Naive thymus-derived CD4-positive, alpha-beta T cell (primary cell): ENCODE measurements at regions not wholly inside any gene's neighbourhood (a gene's known extent, or its start where the extent isn't known, plus 50 kb on each side); places are given as distances from the start of the nearest gene placed in this dataset.

Source experiments
- ATAC-seq: fragments of 150-1000 bp; cut with Tn5 transposase; 2 replicates; pipeline ENCODE4 v1.10.0; 2021; ENCODE audit warnings: mild to moderate bottlenecking, moderate library complexity
- CTCF ChIA-PET: fragments of 350-600 bp; sonication (Branson Sonifier 250); formaldehyde crosslinking; loops from one replicate; lab custom pipeline; 2021; ENCODE audit warnings: antibody characterized with exemption; lab: Charles Lee
- POLR2A ChIA-PET: fragments of 350-600 bp; sonication (Branson Sonifier 250); formaldehyde crosslinking; loops from one replicate; lab custom pipeline; 2021; ENCODE audit warnings: antibody characterized with exemption, inconsistent platforms; lab: Charles Lee
- DNase-seq, 9 donors: peaks; one replicate each; pipeline versions ENCODE4 v3.0.0 to v3.0.0-alpha.2; 2020 to 2022; ENCODE audit warnings: mixed read lengths in 1 of 9
- H3K27ac ChIP-seq: one replicate; pipeline ENCODE4 v1.7.0; 2013; ENCODE audit warnings: mild to moderate bottlenecking, low read depth, low read length, moderate library complexity
- H3K27me3 ChIP-seq, 2 donors: one replicate each; pipeline ENCODE4 v1.7.0; 2013; ENCODE audit warnings: low read length in 2 of 2, mild to moderate bottlenecking in 2 of 2, moderate library complexity in 2 of 2; ENCODE audit not compliant: control insufficient read depth in 2 of 2, insufficient read depth in 2 of 2
- H3K36me3 ChIP-seq, 3 experiments: 1 replicate in 2 of 3; 2 replicates in 1 of 3; pipeline ENCODE4 v1.7.0; 2013; ENCODE audit warnings: low read length in 3 of 3, mild to moderate bottlenecking in 3 of 3, moderate library complexity in 1 of 3; ENCODE audit not compliant: insufficient read depth in 3 of 3, control insufficient read depth in 2 of 3
- H3K4me1 ChIP-seq, 2 donors: one replicate each; pipeline ENCODE4 v1.7.0; 2013; ENCODE audit warnings: low read length in 2 of 2, mild to moderate bottlenecking in 2 of 2, moderate library complexity in 1 of 2; ENCODE audit not compliant: control insufficient read depth in 2 of 2, insufficient read depth in 2 of 2
- H3K4me3 ChIP-seq: 2 replicates; pipeline ENCODE4 v1.7.0; 2013; ENCODE audit warnings: mild to moderate bottlenecking, low read length
- H3K9me3 ChIP-seq, 3 experiments: 1 replicate in 2 of 3; 2 replicates in 1 of 3; pipeline ENCODE4 v1.7.0; 2013; ENCODE audit warnings: low read length in 3 of 3; ENCODE audit not compliant: control insufficient read depth in 2 of 3
- H3K27ac Mint-ChIP-seq, 9 donors: one replicate each; pipeline ENCODE4 v1.8.0; 2020 to 2022; ENCODE audit warnings: mixed read lengths in 9 of 9, mild to moderate bottlenecking in 8 of 9, moderate library complexity in 5 of 9, inconsistent platforms in 2 of 9
- H3K27me3 Mint-ChIP-seq, 5 donors: one replicate each; pipeline ENCODE4 v1.8.0; 2021 to 2022; ENCODE audit warnings: mixed read lengths in 5 of 5, mild to moderate bottlenecking in 1 of 5
- H3K36me3 Mint-ChIP-seq, 5 donors: one replicate each; pipeline ENCODE4 v1.8.0; 2020 to 2022; ENCODE audit warnings: mixed read lengths in 5 of 5, mild to moderate bottlenecking in 3 of 5, inconsistent platforms in 1 of 5
- H3K4me1 Mint-ChIP-seq, 7 donors: one replicate each; pipeline ENCODE4 v1.8.0; 2020 to 2022; ENCODE audit warnings: mixed read lengths in 7 of 7, mild to moderate bottlenecking in 3 of 7, inconsistent platforms in 1 of 7
- H3K4me3 Mint-ChIP-seq, 10 donors: one replicate each; pipeline ENCODE4 v1.8.0; 2020 to 2022; ENCODE audit warnings: mild to moderate bottlenecking in 10 of 10, mixed read lengths in 10 of 10, moderate library complexity in 6 of 10, inconsistent platforms in 2 of 10
- H3K9me3 Mint-ChIP-seq, 11 donors: one replicate each; pipeline ENCODE4 v1.8.0; 2020 to 2022; ENCODE audit warnings: mixed read lengths in 11 of 11, mild to moderate bottlenecking in 4 of 11, inconsistent platforms in 1 of 11, moderate library complexity in 1 of 11
- intact Hi-C, 2 donors: fragments of 100-400 bp; cut with micrococcal nuclease; formaldehyde crosslinking; loops; one replicate each; pipeline ENCODE4 v1.15.1; 2023

DNA sequence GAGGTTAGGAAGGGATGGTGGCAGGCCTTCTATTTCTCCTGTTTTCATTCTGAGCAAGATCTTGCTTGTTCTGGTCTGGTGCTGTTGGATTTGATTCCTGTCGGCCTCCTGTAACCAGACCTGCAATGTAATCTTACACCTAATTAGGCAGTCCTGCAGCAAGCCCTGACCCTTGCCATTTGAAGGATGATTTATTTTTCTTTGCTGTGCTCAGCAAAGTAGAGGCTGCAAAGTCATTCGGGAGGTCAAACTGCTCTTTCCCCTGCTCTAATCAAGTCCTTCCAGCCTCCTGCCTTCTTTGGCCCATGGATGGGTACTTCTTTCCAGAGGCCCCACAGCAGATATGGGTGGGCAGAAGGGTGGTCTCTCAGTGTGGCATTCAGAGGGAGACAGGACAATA is 417.7 kb upstream of the USP24 start:
- Mint-ChIP-seq H3K4me1 (no peaks in the 10 kb centered on the region), H3K27ac (no peak overlapping the region), H3K27me3 (peaks cover 0 to 19% (median 11%) of the 10 kb centered on the region in 5 donors), H3K9me3 (peaks cover 0 to 10% (median 0%) of the 10 kb centered on the region in 11 donors), H3K4me3 (no peak overlapping the region), H3K36me3 (peaks cover 0 to 4% (median 0%) of the 10 kb centered on the region in 5 donors)
- Histone ChIP-seq H3K27ac (no peak overlapping the region), H3K36me3 (no peaks in the 10 kb centered on the region), H3K4me3 (no peak overlapping the region), H3K4me1 (no peaks in the 10 kb centered on the region), H3K9me3 (no peaks in the 10 kb centered on the region), H3K27me3 (no peaks in the 10 kb centered on the region)
- intact Hi-C loops: no loop called here
- DNase-seq: no peak
- no peak for ATAC-seq
- ChIA-PET POLR2A (no interaction called here), CTCF (no interaction called here)

DNA sequence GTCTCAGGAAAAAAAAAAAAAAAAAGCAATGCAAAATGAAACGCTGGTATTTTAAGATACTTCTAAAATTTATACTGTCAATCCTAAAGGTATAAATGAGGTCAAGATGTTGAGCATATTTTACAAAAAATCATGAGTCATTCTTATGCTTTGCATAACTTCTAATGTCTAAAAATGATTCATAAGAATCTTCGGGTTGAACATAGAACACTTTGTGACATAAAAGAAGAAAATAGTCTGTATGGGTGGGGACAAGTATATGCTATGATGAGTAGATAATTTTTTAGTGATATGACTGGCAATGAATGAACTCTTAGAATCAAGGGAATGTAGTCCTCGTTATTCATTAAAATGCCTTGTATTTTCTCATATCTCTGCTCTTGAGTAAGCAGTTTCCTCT is 416.9 kb upstream of the USP24 start:
- H3K9me3 Mint-ChIP-seq: peaks cover 0 to 7% (median 0%) of the 10 kb centered on the region in 11 donors
- H3K36me3 Mint-ChIP-seq: no peaks in the 10 kb centered on the region
- no peaks in the 10 kb centered on the region for H3K36me3 ChIP-seq
- DNase-seq (no peak), ATAC-seq (no peak)
- H3K27ac ChIP-seq: no peak overlapping the region
- POLR2A ChIA-PET: no interaction called here
- no peaks in the 10 kb centered on the region for H3K27me3 ChIP-seq
- peaks cover 0 to 25% (median 14%) of the 10 kb centered on the region in 5 donors for H3K27me3 Mint-ChIP-seq
- no peak overlapping the region for H3K4me3 ChIP-seq
- H3K4me1 ChIP-seq: no peaks in the 10 kb centered on the region
- CTCF ChIA-PET: no interaction called here
- peaks cover 0 to 1% (median 0%) of the 10 kb centered on the region in 7 donors for H3K4me1 Mint-ChIP-seq
- no peak overlapping the region for H3K27ac Mint-ChIP-seq
- H3K4me3 Mint-ChIP-seq: no peak overlapping the region
- intact Hi-C loops: no loop called here
- no peaks in the 10 kb centered on the region for H3K9me3 ChIP-seq

DNA sequence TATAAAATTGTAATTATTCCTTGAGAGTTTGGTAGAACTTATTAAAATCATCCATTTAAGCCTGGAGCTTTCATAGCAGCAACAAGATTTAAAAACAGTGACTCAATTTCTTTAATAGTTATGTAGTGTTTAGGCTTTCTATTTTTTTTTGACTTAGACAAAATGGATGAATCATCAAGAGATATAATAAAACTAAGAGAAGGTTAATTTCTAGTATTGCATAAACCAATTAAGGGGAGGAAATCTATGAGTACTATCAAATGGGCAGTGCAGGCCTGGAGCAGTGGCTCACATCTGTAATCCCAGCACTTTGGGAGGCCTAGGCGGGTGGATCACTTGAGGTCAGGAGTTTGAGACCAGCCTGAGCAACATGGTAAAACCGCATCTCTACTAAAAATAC is 416.3 kb upstream of the USP24 start:
- no peaks in the 10 kb centered on the region for H3K4me1 ChIP-seq
- no peaks in the 10 kb centered on the region for H3K9me3 ChIP-seq
- Mint-ChIP-seq H3K9me3 (peaks cover 0 to 7% (median 0%) of the 10 kb centered on the region in 11 donors), H3K36me3 (no peaks in the 10 kb centered on the region), H3K27ac (no peak overlapping the region), H3K4me3 (no peak overlapping the region), H3K4me1 (peaks cover 0 to 1% (median 0%) of the 10 kb centered on the region in 7 donors), H3K27me3 (peaks cover 0 to 25% (median 13%) of the 10 kb centered on the region in 5 donors)
- H3K36me3 ChIP-seq: no peaks in the 10 kb centered on the region
- intact Hi-C loops: no loop called here
- no peak overlapping the region for H3K4me3 ChIP-seq
- ChIA-PET CTCF (no interaction called here), POLR2A (no interaction called here)
- H3K27ac ChIP-seq: no peak overlapping the region
- DNase-seq (no peak), ATAC-seq (no peak)
- no peaks in the 10 kb centered on the region for H3K27me3 ChIP-seq

DNA sequence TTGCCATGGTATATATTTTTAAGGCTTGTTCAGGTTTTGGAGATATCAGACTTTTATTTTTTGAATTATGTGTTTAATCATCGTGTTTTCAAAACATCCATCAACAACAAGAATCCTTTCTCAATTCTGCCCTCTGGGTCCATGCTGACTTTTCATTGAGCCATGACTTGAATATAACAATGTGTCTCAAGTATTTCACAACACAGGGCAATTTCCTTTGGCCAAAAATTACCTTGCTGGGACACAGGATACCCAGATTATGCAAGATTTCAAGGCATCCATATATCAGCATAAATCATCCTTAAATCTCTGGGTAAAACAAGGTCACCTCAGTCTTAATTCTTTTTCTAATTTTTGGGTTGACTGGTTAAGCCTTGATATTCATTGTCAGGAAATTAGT is 411.2 kb upstream of the USP24 start:
- ChIA-PET CTCF (no interaction called here), POLR2A (no interaction called here)
- H3K9me3 Mint-ChIP-seq: peaks cover 0 to 4% (median 0%) of the 10 kb centered on the region in 11 donors
- H3K27me3 Mint-ChIP-seq: peaks cover 0 to 16% (median 13%) of the 10 kb centered on the region in 5 donors
- H3K4me3 Mint-ChIP-seq: no peak overlapping the region
- H3K36me3 Mint-ChIP-seq: no peaks in the 10 kb centered on the region
- Histone ChIP-seq H3K4me3 (no peak overlapping the region), H3K9me3 (no peaks in the 10 kb centered on the region), H3K4me1 (no peaks in the 10 kb centered on the region), H3K27me3 (no peaks in the 10 kb centered on the region), H3K36me3 (no peaks in the 10 kb centered on the region), H3K27ac (no peak overlapping the region)
- H3K4me1 Mint-ChIP-seq: peaks cover 0 to 1% (median 0%) of the 10 kb centered on the region in 7 donors
- DNase-seq: no peak
- ATAC-seq: no peak
- H3K27ac Mint-ChIP-seq: no peak overlapping the region
- intact Hi-C loops: no loop called here

DNA sequence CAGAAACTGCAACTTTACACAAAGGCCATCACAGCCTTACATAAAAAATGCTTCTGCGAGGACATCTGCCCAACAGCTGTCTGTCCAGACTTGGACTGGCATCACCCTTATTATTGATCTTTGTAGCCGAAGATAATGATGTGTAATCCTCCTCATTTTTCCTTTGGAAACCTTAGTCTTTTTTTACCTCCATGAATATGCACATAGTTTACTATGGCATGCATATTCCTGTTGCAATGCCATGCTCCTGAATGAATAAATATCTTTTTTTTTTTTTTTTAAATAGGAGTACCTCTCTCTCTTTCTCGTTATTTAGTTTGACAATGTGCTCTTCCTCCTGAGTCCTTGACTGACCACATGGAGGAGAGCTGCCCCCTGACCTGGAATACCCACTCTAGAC is 409.6 kb upstream of the USP24 start:
- no peak overlapping the region for H3K27ac Mint-ChIP-seq

DNA sequence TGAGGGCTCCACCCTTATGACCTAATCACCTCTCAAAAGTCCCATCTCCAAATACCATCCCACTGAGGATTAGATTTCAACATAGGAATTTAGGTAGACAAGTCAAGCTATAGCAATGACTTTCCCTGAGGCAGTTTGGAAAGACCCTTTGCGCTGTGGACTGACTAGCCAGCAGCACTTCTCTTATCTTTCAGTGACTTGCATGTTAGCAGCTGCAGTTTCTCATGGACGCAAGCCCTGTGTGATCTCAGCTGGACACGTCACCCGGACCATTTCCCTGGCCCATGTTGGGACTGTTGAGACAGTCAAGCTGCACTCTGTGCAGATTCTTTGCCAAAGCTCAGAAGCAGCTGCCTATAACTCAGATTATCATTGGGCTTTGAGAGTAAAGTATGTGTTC is 408.1 kb upstream of the USP24 start:
- no peak overlapping the region for H3K4me3 Mint-ChIP-seq
- Histone ChIP-seq H3K27ac (no peak overlapping the region), H3K4me1 (no peaks in the 10 kb centered on the region), H3K9me3 (no peaks in the 10 kb centered on the region), H3K36me3 (no peaks in the 10 kb centered on the region), H3K27me3 (no peaks in the 10 kb centered on the region), H3K4me3 (no peak overlapping the region)
- peaks cover 0 to 5% (median 3%) of the 10 kb centered on the region in 11 donors for H3K9me3 Mint-ChIP-seq
- intact Hi-C loops: no loop called here
- no peaks in the 10 kb centered on the region for H3K36me3 Mint-ChIP-seq
- H3K4me1 Mint-ChIP-seq: peaks cover 0 to 1% (median 0%) of the 10 kb centered on the region in 7 donors
- ATAC-seq (no peak), DNase-seq (no peak)
- H3K27ac Mint-ChIP-seq: no peak overlapping the region
- POLR2A ChIA-PET: no interaction called here
- CTCF ChIA-PET: no interaction called here
- H3K27me3 Mint-ChIP-seq: peaks cover 0 to 26% (median 21%) of the 10 kb centered on the region in 5 donors

More for the DNA sequence above, 409.6 kb upstream of the USP24 start:
- H3K9me3 Mint-ChIP-seq: peaks cover 0 to 4% (median 0%) of the 10 kb centered on the region in 11 donors
- peaks cover 0 to 1% (median 0%) of the 10 kb centered on the region in 7 donors for H3K4me1 Mint-ChIP-seq
- H3K4me1 ChIP-seq: no peaks in the 10 kb centered on the region
- peaks cover 0 to 20% (median 20%) of the 10 kb centered on the region in 5 donors for H3K27me3 Mint-ChIP-seq
- H3K27me3 ChIP-seq: no peaks in the 10 kb centered on the region
- ChIA-PET CTCF (no interaction called here), POLR2A (no interaction called here)
- no peaks in the 10 kb centered on the region for H3K9me3 ChIP-seq
- DNase-seq (no peak), ATAC-seq (no peak)
- no peak overlapping the region for H3K27ac ChIP-seq
- no peak overlapping the region for H3K4me3 Mint-ChIP-seq
- intact Hi-C loops: no loop called here
- no peaks in the 10 kb centered on the region for H3K36me3 ChIP-seq
- no peak overlapping the region for H3K4me3 ChIP-seq
- H3K36me3 Mint-ChIP-seq: no peaks in the 10 kb centered on the region

DNA sequence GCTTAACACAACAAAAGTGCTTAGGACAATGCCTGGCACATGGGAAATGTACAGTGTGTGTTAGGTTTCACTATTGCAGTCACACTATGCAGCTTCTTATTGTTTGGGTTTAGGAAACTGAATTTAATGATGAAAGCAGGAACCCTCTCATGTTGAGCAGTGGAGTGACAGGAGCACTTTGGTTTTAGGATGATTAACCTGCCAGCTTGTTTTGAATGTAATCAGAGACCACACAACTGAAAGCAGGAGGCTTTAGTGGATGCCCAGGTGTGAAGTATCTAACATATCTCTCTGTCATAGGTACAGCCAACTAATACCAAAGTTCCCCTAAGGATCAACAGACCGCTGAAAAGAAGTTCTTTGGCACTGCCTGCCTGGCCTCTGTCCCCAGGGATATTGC is 406.9 kb upstream of the USP24 start:
- intact Hi-C loops: no loop called here

More for the DNA sequence above, 406.9 kb upstream of the USP24 start:
- peaks cover 0 to 22% (median 11%) of the 10 kb centered on the region in 5 donors for H3K27me3 Mint-ChIP-seq
- peaks cover 0 to 7% (median 3%) of the 10 kb centered on the region in 11 donors for H3K9me3 Mint-ChIP-seq
- H3K9me3 ChIP-seq: no peaks in the 10 kb centered on the region
- H3K4me1 Mint-ChIP-seq: no peaks in the 10 kb centered on the region
- no peaks in the 10 kb centered on the region for H3K36me3 ChIP-seq
- H3K4me1 ChIP-seq: no peaks in the 10 kb centered on the region
- ChIA-PET POLR2A (no interaction called here), CTCF (no interaction called here)
- H3K27ac Mint-ChIP-seq: no peak overlapping the region
- no peak overlapping the region for H3K4me3 Mint-ChIP-seq
- no peak for ATAC-seq
- DNase-seq: no peak
- H3K27ac ChIP-seq: no peak overlapping the region
- H3K27me3 ChIP-seq: no peaks in the 10 kb centered on the region
- no peaks in the 10 kb centered on the region for H3K36me3 Mint-ChIP-seq
- H3K4me3 ChIP-seq: no peak overlapping the region
